ENCODE measurements at regions not wholly inside any gene's neighbourhood (a gene's known extent, or its start where the extent isn't known, plus 50 kb on each side); places are given as distances from the start of the nearest gene placed in this dataset.

- Histone ChIP-seq H3K4me1 (ENCODE audit: control insufficient read depth, extremely low read depth, insufficient read depth, low read length) (peaks cover 6% of the 10 kb centered on the region), H3K27ac (ENCODE audit: control insufficient read depth, insufficient read depth, low read length) (no peak overlapping the region), H3K4me3 (ENCODE audit: control insufficient read depth in 2 of 3, extremely low read depth in 1 of 3, insufficient read depth in 2 of 3, low read depth in 1 of 3, low read length in 3 of 3) (no peak overlapping the region), H3K36me3 (ENCODE audit: control insufficient read depth in 2 of 2, extremely low read depth in 1 of 2, insufficient read depth in 2 of 2, low read length in 2 of 2) (no peaks in the 10 kb centered on the region), H2AFZ (ENCODE audit: control insufficient read depth, low read length) (no peak overlapping the region), H3K4me2 (ENCODE audit: control insufficient read depth, extremely low read depth, insufficient read depth, low read depth, low read length) (no peak overlapping the region), H3K9ac (ENCODE audit: control insufficient read depth, extremely low read depth, insufficient read depth, low read length) (no peak overlapping the region), H4K20me1 (ENCODE audit: control insufficient read depth, extremely low read depth, insufficient read depth, low read length) (no peaks in the 10 kb centered on the region), H3K27me3 (ENCODE audit: control insufficient read depth, extremely low read depth, insufficient read depth, low read length) (no peaks in the 10 kb centered on the region), H3K9me1 (ENCODE audit: control insufficient read depth, extremely low read depth, insufficient read depth, low read length) (no peaks in the 10 kb centered on the region), H3K9me3 (ENCODE audit: control insufficient read depth, low read depth, low read length) (no peaks in the 10 kb centered on the region), H3K79me2 (ENCODE audit: control insufficient read depth, insufficient read depth, low read length) (no peaks in the 10 kb centered on the region)
- FAIRE-seq, result no peak
- no peak for DNase-seq (ENCODE audit: low read depth, low spot score)
- dilution Hi-C loops (cut with MboI; ENCODE audit: extremely low pct_ligation_motif_present, low sequenced_read_pairs), result no loop called here
- TF ChIP-seq EZH2 (IDR thresholded peaks at IDR 0.05; ENCODE audit: low read length), result no peak
- no peak for TF ChIP-seq CTCF (optimal IDR thresholded peaks at IDR 0.05 in 1 of 3, IDR thresholded peaks at IDR 0.05 in 1 of 3, conservative IDR thresholded peaks at IDR 0.05 in 1 of 3; ENCODE audit: extremely low read depth in 1 of 3, insufficient read depth in 2 of 3, low read length in 3 of 3)
Measured at GRCh38 chr7:88450874-88451273, 144.2 kb upstream of the STEAP4 start.

- FAIRE-seq, result no peak
- dilution Hi-C loops (cut with MboI; ENCODE audit: extremely low pct_ligation_motif_present, low sequenced_read_pairs), result no loop called here
- Histone ChIP-seq H3K27ac (ENCODE audit: control insufficient read depth, insufficient read depth, low read length) (no peak overlapping the region), H3K9me3 (ENCODE audit: control insufficient read depth, low read depth, low read length) (no peaks in the 10 kb centered on the region), H3K36me3 (ENCODE audit: control insufficient read depth in 2 of 2, extremely low read depth in 1 of 2, insufficient read depth in 2 of 2, low read length in 2 of 2) (no peaks in the 10 kb centered on the region), H4K20me1 (ENCODE audit: control insufficient read depth, extremely low read depth, insufficient read depth, low read length) (no peaks in the 10 kb centered on the region), H3K4me1 (ENCODE audit: control insufficient read depth, extremely low read depth, insufficient read depth, low read length) (no peaks in the 10 kb centered on the region), H2AFZ (ENCODE audit: control insufficient read depth, low read length) (no peak overlapping the region), H3K9me1 (ENCODE audit: control insufficient read depth, extremely low read depth, insufficient read depth, low read length) (no peaks in the 10 kb centered on the region), H3K27me3 (ENCODE audit: control insufficient read depth, extremely low read depth, insufficient read depth, low read length) (no peaks in the 10 kb centered on the region), H3K4me3 (ENCODE audit: control insufficient read depth in 2 of 3, extremely low read depth in 1 of 3, insufficient read depth in 2 of 3, low read depth in 1 of 3, low read length in 3 of 3) (no peak overlapping the region), H3K79me2 (ENCODE audit: control insufficient read depth, insufficient read depth, low read length) (no peaks in the 10 kb centered on the region), H3K4me2 (ENCODE audit: control insufficient read depth, extremely low read depth, insufficient read depth, low read depth, low read length) (no peak overlapping the region), H3K9ac (ENCODE audit: control insufficient read depth, extremely low read depth, insufficient read depth, low read length) (no peak overlapping the region)
- DNase-seq (ENCODE audit: low read depth, low spot score), result no peak
- no peak for TF ChIP-seq CTCF (optimal IDR thresholded peaks at IDR 0.05 in 1 of 3, IDR thresholded peaks at IDR 0.05 in 1 of 3, conservative IDR thresholded peaks at IDR 0.05 in 1 of 3; ENCODE audit: extremely low read depth in 1 of 3, insufficient read depth in 2 of 3, low read length in 3 of 3)
Measured at GRCh38 chr7:88449410-88449809, 142.7 kb upstream of the STEAP4 start.
